MM.1S (cell line): ENCODE measurements at regions not wholly inside any gene's neighbourhood (a gene's known extent, or its start where the extent isn't known, plus 50 kb on each side); places are given as distances from the start of the nearest gene placed in this dataset.
A peak's percentile ranks its signal among the peaks of the same experiment; 100 is the strongest.

ENCODE experiments used
- DNase-seq: peaks from one replicate; pipeline ENCODE4 v3.0.0-alpha.2; 2015
- H2AFZ ChIP-seq: fragments of 300-600 bp; sonication (generic); 2 replicates; pipeline ENCODE4 v1.6.0; 2016; ENCODE audit warnings: antibody characterized with exemption, low read length
- H3F3A ChIP-seq: fragments of 300-600 bp; sonication (generic); 2 replicates; pipeline ENCODE4 v1.6.1; 2016; ENCODE audit warnings: mild to moderate bottlenecking, antibody characterized with exemption, low read length, moderate library complexity, mixed read lengths; ENCODE audit not compliant: insufficient read depth
- H3K27ac ChIP-seq: fragments of 300-600 bp; sonication (generic); 2 replicates; pipeline ENCODE4 v1.5.1; 2016; ENCODE audit warnings: mild to moderate bottlenecking, low read length
- H3K27me3 ChIP-seq: fragments of 300-600 bp; sonication (generic); replicated peaks from 2 replicates; pipeline ENCODE4 v1.6.0; 2016; ENCODE audit warnings: low read length; ENCODE audit not compliant: insufficient read depth
- H3K36me3 ChIP-seq: fragments of 300-600 bp; sonication (generic); replicated peaks from 2 replicates; pipeline ENCODE4 v1.6.1; 2016; ENCODE audit warnings: mild to moderate bottlenecking, low read length, mixed read lengths; ENCODE audit not compliant: insufficient read depth
- H3K4me1 ChIP-seq: fragments of 300-600 bp; sonication (generic); 2 replicates; pipeline ENCODE4 v1.6.1; 2016; ENCODE audit warnings: low read length, mixed read lengths
- H3K4me2 ChIP-seq: fragments of 300-600 bp; sonication (generic); 2 replicates; pipeline ENCODE4 v1.6.0; 2016; ENCODE audit warnings: low read depth, low read length
- H3K4me3 ChIP-seq: fragments of 300-600 bp; sonication (generic); 2 replicates; pipeline ENCODE4 v1.5.1; 2016; ENCODE audit warnings: low read length, mixed read lengths
- H3K79me2 ChIP-seq: fragments of 300-600 bp; sonication (generic); 2 replicates; pipeline ENCODE4 v1.6.1; 2016; ENCODE audit warnings: mixed run types, low read length, mixed read lengths
- H3K9ac ChIP-seq: fragments of 300-600 bp; sonication (generic); 2 replicates; pipeline ENCODE4 v1.6.1; 2016; ENCODE audit warnings: low read length, mixed read lengths
- H3K9me2 ChIP-seq: fragments of 300-600 bp; sonication (generic); replicated peaks from 2 replicates; pipeline ENCODE4 v1.6.1; 2016; ENCODE audit warnings: mild to moderate bottlenecking, low read length, mixed read lengths; ENCODE audit not compliant: insufficient read depth
- H3K9me3 ChIP-seq: fragments of 300-600 bp; sonication (generic); replicated peaks from 2 replicates; pipeline ENCODE4 v1.6.1; 2016; ENCODE audit warnings: mild to moderate bottlenecking, low read length, mixed read lengths; ENCODE audit not compliant: insufficient read depth
- H4K20me1 ChIP-seq: fragments of 300-600 bp; sonication (generic); 2 replicates; pipeline ENCODE4 v1.6.1; 2016; ENCODE audit warnings: mild to moderate bottlenecking, low read length, moderate library complexity, mixed read lengths; ENCODE audit not compliant: insufficient read depth
- CTCF ChIP-seq: fragments of 300-600 bp; sonication (generic); IDR thresholded peaks from 2 replicates; pipeline ENCODE4 v1.5.1; 2016; ENCODE audit warnings: antibody characterized with exemption, low read length, mixed read lengths
- EZH2 ChIP-seq: fragments of 300-600 bp; sonication (generic); optimal IDR thresholded peaks from 2 replicates; pipeline ENCODE3; 2017; ENCODE audit warnings: low read depth, mild to moderate bottlenecking, antibody characterized with exemption, low read length, mixed read lengths
- EZH2phosphoT487 ChIP-seq: fragments of 300-600 bp; sonication (generic); IDR thresholded peaks from 2 replicates; pipeline ENCODE4 v1.6.1; 2018; ENCODE audit warnings: antibody characterized with exemption, low read length

DNA sequence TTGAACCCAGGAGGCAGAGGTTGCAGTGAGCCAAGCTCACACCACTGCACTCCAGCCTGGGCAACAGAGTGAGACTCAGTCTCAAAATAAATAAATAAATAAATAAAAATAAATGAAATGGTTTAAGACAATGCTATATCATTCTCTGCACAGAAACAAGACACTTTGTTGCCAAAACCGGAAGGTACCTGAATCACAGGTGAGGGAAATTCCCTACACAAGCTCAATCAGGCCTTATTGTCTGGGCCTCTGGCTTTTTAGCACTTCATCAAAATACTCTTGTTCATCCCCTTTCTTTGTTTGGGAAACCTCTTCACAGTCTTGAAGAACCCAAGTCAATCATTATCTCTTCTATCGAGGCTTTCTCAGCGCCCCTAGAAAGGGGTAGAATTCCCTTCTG lies 166.1 kb upstream of the NPSR1 start:
- H3K4me1 ChIP-seq, result no peaks in the 10 kb centered on the region
- DNase-seq, result no peak
- H3K9me2 ChIP-seq, result no peaks in the 10 kb centered on the region
- no peak overlapping the region for H3K27ac ChIP-seq
- H3F3A ChIP-seq, result no peaks in the 10 kb centered on the region
- no peak overlapping the region for H2AFZ ChIP-seq
- H3K4me2 ChIP-seq, result no peak overlapping the region
- H3K79me2 ChIP-seq, result no peaks in the 10 kb centered on the region
- no peaks in the 10 kb centered on the region for H4K20me1 ChIP-seq
- no peak overlapping the region for H3K9ac ChIP-seq
- H3K9me3 ChIP-seq, result no peaks in the 10 kb centered on the region
- TF ChIP-seq EZH2phosphoT487, result no peak
- no peak for TF ChIP-seq EZH2
- no peak for TF ChIP-seq CTCF
- no peak overlapping the region for H3K4me3 ChIP-seq
- no peaks in the 10 kb centered on the region for H3K27me3 ChIP-seq
- H3K36me3 ChIP-seq, result no peaks in the 10 kb centered on the region

DNA sequence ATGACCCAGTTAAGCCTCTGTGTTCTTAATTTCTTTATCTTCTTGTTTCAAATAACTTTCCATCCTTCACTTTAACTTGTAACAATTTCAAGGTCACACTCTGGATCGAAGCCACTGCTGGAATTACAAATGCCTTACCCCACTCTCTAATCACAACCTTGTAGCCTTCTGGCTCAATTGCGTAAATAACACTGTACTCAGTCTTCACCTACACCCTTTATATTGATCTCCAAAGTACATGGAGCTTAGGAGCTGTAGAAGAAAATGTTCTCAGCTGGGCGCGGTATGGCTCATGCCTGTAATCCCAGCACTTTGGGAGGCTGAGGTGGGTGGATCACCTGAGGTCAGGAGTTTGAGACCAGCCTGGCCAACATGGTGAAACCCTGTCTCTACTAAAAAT lies 164.3 kb upstream of the NPSR1 start:
- Histone ChIP-seq H3K27ac (no peak overlapping the region), H3K27me3 (no peaks in the 10 kb centered on the region), H4K20me1 (no peaks in the 10 kb centered on the region), H3K36me3 (no peaks in the 10 kb centered on the region), H3K9me2 (no peaks in the 10 kb centered on the region), H3K79me2 (no peaks in the 10 kb centered on the region), H3K9ac (no peak overlapping the region), H3K4me1 (no peaks in the 10 kb centered on the region), H3K4me3 (no peak overlapping the region), H3K9me3 (no peaks in the 10 kb centered on the region), H3F3A (no peaks in the 10 kb centered on the region), H3K4me2 (no peak overlapping the region), H2AFZ (no peak overlapping the region)
- TF ChIP-seq CTCF (no peak), EZH2 (no peak), EZH2phosphoT487 (no peak)
- DNase-seq, result no peak

DNA sequence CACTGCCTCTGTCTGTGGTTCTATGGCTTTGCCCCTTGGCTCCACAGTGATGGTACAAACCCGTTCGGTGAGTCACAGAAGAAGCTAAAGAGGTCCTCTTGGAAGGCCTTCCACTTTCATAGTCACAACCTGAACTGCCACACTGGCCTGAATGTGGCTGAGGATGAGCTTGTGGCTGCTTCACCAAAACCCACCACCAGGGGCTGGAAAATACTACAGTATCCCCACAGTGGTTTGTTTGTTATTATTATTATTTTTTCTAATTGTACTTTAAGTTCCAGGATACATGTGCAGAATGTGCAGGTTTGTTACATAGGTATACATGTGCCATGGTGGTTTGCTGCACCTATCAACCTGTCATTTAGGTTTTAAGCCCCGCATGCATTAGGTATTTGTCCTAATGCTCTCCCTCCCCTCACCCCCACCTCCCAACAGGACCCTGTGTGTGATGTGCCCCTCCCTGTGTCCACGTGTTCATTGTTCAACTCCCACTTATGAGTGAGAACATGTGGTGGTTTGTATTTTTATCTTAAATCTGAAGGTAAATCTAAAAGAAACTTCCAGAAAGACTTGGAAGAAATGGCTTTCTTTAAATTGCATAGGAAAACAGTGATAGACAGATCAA lies 160.8 kb upstream of the NPSR1 start:
- Histone ChIP-seq H3K9ac (no peak overlapping the region), H3K79me2 (no peaks in the 10 kb centered on the region)

More for the DNA sequence above, 160.8 kb upstream of the NPSR1 start:
- H4K20me1 ChIP-seq, result no peaks in the 10 kb centered on the region
- H3K4me1 ChIP-seq, result no peaks in the 10 kb centered on the region
- no peaks in the 10 kb centered on the region for H3F3A ChIP-seq
- H2AFZ ChIP-seq, result no peak overlapping the region
- no peak for TF ChIP-seq EZH2phosphoT487
- TF ChIP-seq CTCF, result peak; percentile 17
- no peaks in the 10 kb centered on the region for H3K36me3 ChIP-seq
- no peak for DNase-seq
- H3K4me3 ChIP-seq, result no peak overlapping the region
- H3K9me3 ChIP-seq, result no peaks in the 10 kb centered on the region
- H3K9me2 ChIP-seq, result no peaks in the 10 kb centered on the region
- H3K4me2 ChIP-seq, result no peak overlapping the region
- no peak overlapping the region for H3K27ac ChIP-seq
- H3K27me3 ChIP-seq, result no peaks in the 10 kb centered on the region
